ENCODE measurements at regions not wholly inside any gene's neighbourhood (a gene's known extent, or its start where the extent isn't known, plus 50 kb on each side); places are given as distances from the start of the nearest gene placed in this dataset.

DNA sequence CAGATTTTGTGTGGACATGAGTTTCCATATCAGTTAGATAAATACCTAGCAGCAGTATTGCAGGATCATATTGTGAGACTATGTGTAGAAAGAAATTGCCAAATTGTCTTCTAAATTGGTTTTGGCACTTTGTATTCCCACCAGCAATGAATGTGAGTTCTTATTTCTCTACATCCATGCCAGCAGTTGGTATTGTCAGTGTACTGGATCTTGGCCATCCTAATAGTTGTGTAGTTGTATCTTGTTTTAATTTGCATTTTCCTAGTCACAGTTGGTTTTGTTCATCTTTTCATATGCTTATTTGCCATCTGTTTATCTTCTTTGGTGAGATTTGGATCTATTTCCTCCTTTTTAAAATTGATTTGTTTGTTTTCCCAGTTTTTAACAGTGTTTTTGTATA lies 154.7 kb upstream of the HCRTR2 start:
- intact Hi-C loops (cut with micrococcal nuclease; ENCODE audit: unreplicated experiment), result no loop called here
- Histone ChIP-seq H2AFZ (ENCODE audit: low read length) (no peak overlapping the region), H3K9me3 (ENCODE audit: low read length) (no peaks in the 10 kb centered on the region), H3K27ac (ENCODE audit: low read depth, low read length, poor library complexity, severe bottlenecking) (no peak overlapping the region), H3K9me2 (ENCODE audit: insufficient read depth, low read length) (no peaks in the 10 kb centered on the region), H3K4me1 (ENCODE audit: insufficient read depth, low read length, poor library complexity, severe bottlenecking) (no peaks in the 10 kb centered on the region), H3K36me3 (ENCODE audit: insufficient read depth, low read length) (no peaks in the 10 kb centered on the region), H3K4me2 (ENCODE audit: low read length) (no peak overlapping the region), H3K4me3 (ENCODE audit: low read depth, low read length, poor library complexity, severe bottlenecking) (no peak overlapping the region), H4K20me1 (ENCODE audit: insufficient read depth, low read length) (no peaks in the 10 kb centered on the region), H3K79me2 (ENCODE audit: insufficient read depth, low read depth, low read length) (no peaks in the 10 kb centered on the region)
- ChIA-PET CTCF (ENCODE audit: unreplicated experiment) (no interaction called here), POLR2A (no interaction called here)
- DNase-seq (ENCODE audit: low spot score), result no peak
- no peak for TF ChIP-seq EZH2phosphoT487 (IDR thresholded peaks at IDR 0.05; ENCODE audit: borderline replicate concordance, low read depth, low read length)
- TF ChIP-seq, protein P1, sequence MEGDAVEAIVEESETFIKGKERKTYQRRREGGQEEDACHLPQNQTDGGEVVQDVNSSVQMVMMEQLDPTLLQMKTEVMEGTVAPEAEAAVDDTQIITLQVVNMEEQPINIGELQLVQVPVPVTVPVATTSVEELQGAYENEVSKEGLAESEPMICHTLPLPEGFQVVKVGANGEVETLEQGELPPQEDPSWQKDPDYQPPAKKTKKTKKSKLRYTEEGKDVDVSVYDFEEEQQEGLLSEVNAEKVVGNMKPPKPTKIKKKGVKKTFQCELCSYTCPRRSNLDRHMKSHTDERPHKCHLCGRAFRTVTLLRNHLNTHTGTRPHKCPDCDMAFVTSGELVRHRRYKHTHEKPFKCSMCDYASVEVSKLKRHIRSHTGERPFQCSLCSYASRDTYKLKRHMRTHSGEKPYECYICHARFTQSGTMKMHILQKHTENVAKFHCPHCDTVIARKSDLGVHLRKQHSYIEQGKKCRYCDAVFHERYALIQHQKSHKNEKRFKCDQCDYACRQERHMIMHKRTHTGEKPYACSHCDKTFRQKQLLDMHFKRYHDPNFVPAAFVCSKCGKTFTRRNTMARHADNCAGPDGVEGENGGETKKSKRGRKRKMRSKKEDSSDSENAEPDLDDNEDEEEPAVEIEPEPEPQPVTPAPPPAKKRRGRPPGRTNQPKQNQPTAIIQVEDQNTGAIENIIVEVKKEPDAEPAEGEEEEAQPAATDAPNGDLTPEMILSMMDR (conservative IDR thresholded peaks at IDR 0.05; ENCODE audit: low read length), result no peak
- no TSS peak for BruUV-seq (replicated peaks)

DNA sequence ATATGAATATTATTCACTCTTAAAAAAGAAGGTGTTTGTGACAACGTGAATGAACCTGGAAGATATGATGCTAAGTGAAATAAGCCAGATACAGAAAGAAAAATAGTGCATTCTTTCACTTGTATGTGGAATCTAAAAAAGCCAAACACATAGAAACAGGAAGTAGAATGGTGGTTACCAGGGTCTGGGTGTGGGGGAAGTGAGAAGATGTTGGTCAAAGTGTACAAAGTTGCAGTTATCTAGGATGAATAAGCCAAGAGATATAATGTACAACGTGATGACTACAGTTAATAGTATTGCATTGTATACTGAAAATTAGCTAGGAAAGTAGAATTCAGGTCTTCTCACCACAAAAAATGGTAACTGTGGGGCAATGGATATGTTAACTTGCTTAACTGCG lies 151.1 kb upstream of the HCRTR2 start:
- no peaks in the 10 kb centered on the region for H3K36me3 ChIP-seq (ENCODE audit: insufficient read depth, low read length)
- BruUV-seq (replicated peaks), result no TSS peak
- no peak overlapping the region for H3K4me3 ChIP-seq (ENCODE audit: low read depth, low read length, poor library complexity, severe bottlenecking)
- H3K79me2 ChIP-seq (ENCODE audit: insufficient read depth, low read depth, low read length), result no peaks in the 10 kb centered on the region
- H3K9me3 ChIP-seq (ENCODE audit: low read length), result no peaks in the 10 kb centered on the region
- DNase-seq (ENCODE audit: low spot score), result no peak
- no peaks in the 10 kb centered on the region for H3K9me2 ChIP-seq (ENCODE audit: insufficient read depth, low read length)
- H3K4me1 ChIP-seq (ENCODE audit: insufficient read depth, low read length, poor library complexity, severe bottlenecking), result no peaks in the 10 kb centered on the region
- no peak for TF ChIP-seq EZH2phosphoT487 (IDR thresholded peaks at IDR 0.05; ENCODE audit: borderline replicate concordance, low read depth, low read length)
- TF ChIP-seq, protein P1 (conservative IDR thresholded peaks at IDR 0.05; ENCODE audit: low read length), result no peak
- POLR2A ChIA-PET, result no interaction called here
- H3K4me2 ChIP-seq (ENCODE audit: low read length), result no peak overlapping the region
- H4K20me1 ChIP-seq (ENCODE audit: insufficient read depth, low read length), result no peaks in the 10 kb centered on the region
- H2AFZ ChIP-seq (ENCODE audit: low read length), result no peak overlapping the region
- intact Hi-C loops (cut with micrococcal nuclease; ENCODE audit: unreplicated experiment), result no loop called here
- no peak overlapping the region for H3K27ac ChIP-seq (ENCODE audit: low read depth, low read length, poor library complexity, severe bottlenecking)
- CTCF ChIA-PET (ENCODE audit: unreplicated experiment), result no interaction called here

DNA sequence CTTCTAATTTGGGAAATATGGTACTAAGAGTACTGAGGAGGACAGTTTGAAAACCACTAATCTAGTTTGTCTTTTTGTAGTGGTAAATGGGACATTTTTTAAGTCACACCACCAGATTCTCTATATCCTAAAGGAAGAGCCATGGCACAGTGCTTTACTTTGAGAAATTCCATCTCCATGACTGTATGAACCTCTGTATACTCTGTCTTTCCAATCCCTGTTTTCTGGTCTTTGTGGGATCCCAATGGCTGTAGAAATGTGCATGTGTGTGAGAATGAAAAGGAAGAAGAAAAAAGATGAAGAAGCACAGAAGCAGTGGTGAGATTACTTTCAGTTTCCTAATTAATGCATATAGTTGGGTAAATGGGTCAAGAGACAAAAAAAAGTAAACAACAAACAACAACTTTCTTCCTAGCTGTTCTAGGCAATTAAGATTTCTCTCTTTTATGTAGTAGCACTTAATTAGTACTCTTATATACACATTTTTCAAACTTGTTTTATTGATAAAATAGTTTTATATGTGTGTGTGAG lies 141.2 kb upstream of the HCRTR2 start:
- no TSS peak for BruUV-seq (replicated peaks)
- no peak overlapping the region for H3K4me2 ChIP-seq (ENCODE audit: low read length)
- H3K4me3 ChIP-seq (ENCODE audit: low read depth, low read length, poor library complexity, severe bottlenecking), result no peak overlapping the region
- no peaks in the 10 kb centered on the region for H4K20me1 ChIP-seq (ENCODE audit: insufficient read depth, low read length)
- no peak overlapping the region for H3K27ac ChIP-seq (ENCODE audit: low read depth, low read length, poor library complexity, severe bottlenecking)
- H3K9me2 ChIP-seq (ENCODE audit: insufficient read depth, low read length), result no peaks in the 10 kb centered on the region
- H3K36me3 ChIP-seq (ENCODE audit: insufficient read depth, low read length), result no peaks in the 10 kb centered on the region
- no peaks in the 10 kb centered on the region for H3K9me3 ChIP-seq (ENCODE audit: low read length)
- POLR2A ChIA-PET, result interaction anchor here (0.5 kb wide), 1 partner anchor 154 kb away, joined by 3 read pairs; no protein-coding TSS in a partner anchor
- H3K4me1 ChIP-seq (ENCODE audit: insufficient read depth, low read length, poor library complexity, severe bottlenecking), result no peaks in the 10 kb centered on the region
- CTCF ChIA-PET (ENCODE audit: unreplicated experiment), result no interaction called here
- H3K79me2 ChIP-seq (ENCODE audit: insufficient read depth, low read depth, low read length), result no peaks in the 10 kb centered on the region
- DNase-seq (ENCODE audit: low spot score), result no peak
- H2AFZ ChIP-seq (ENCODE audit: low read length), result no peak overlapping the region
- intact Hi-C loops (cut with micrococcal nuclease; ENCODE audit: unreplicated experiment), result no loop called here
- no peak for TF ChIP-seq EZH2phosphoT487 (IDR thresholded peaks at IDR 0.05; ENCODE audit: borderline replicate concordance, low read depth, low read length)
- TF ChIP-seq, protein P1 (conservative IDR thresholded peaks at IDR 0.05; ENCODE audit: low read length), result no peak
